ENCODE measurements at regions not wholly inside any gene's neighbourhood (a gene's known extent, or its start where the extent isn't known, plus 50 kb on each side); places are given as distances from the start of the nearest gene placed in this dataset.
"Not testable (repeated sequence)": the region's sequence is repeated elsewhere in the genome, so short reads cannot be mapped to it uniquely, and the experiment has no call there.

- DNase-seq: no peak
Measured at GRCh38 chr7:120054376-120055100, 218.4 kb upstream of the KCND2 start.

GRCh38 chr7:120055300-120055699 is 217.7 kb upstream of the KCND2 start:
- DNase-seq: no peak

- DNase-seq: no peak
Measured at GRCh38 chr7:120056227-120056626, 216.7 kb upstream of the KCND2 start.

GRCh38 chr7:120059641-120060040 is 213.3 kb upstream of the KCND2 start:
- DNase-seq: no peak

- no peak for DNase-seq
Measured at GRCh38 chr7:120060281-120060680, 212.7 kb upstream of the KCND2 start.

GRCh38 chr7:120060875-120061274 is 212.1 kb upstream of the KCND2 start:
- DNase-seq: no peak

GRCh38 chr7:120064565-120064964 is 208.4 kb upstream of the KCND2 start:
- no peak for DNase-seq

GRCh38 chr7:120066898-120067297 is 206.1 kb upstream of the KCND2 start:
- DNase-seq: not testable (repeated sequence)

- DNase-seq: no peak
Measured at GRCh38 chr7:120070201-120070600, 202.8 kb upstream of the KCND2 start.

GRCh38 chr7:120077777-120078176 is 195.2 kb upstream of the KCND2 start:
- no peak for DNase-seq

GRCh38 chr7:120079022-120079421 is 194.0 kb upstream of the KCND2 start:
- DNase-seq: no peak

- DNase-seq: no peak
Measured at GRCh38 chr7:120079704-120080103, 193.3 kb upstream of the KCND2 start.

- not testable (repeated sequence) for DNase-seq
Measured at GRCh38 chr7:120086468-120086867, 186.5 kb upstream of the KCND2 start.

- no peak for DNase-seq
Measured at GRCh38 chr7:120089968-120090367, 183.0 kb upstream of the KCND2 start.

- no peak for DNase-seq
Measured at GRCh38 chr7:120091807-120092206, 181.2 kb upstream of the KCND2 start.

GRCh38 chr7:120097020-120097419 is 176.0 kb upstream of the KCND2 start:
- DNase-seq: no peak

GRCh38 chr7:120097774-120098173 is 175.2 kb upstream of the KCND2 start:
- DNase-seq: no peak

GRCh38 chr7:120108376-120108775 is 164.6 kb upstream of the KCND2 start:
- DNase-seq: no peak

- no peak for DNase-seq
Measured at GRCh38 chr7:120110169-120110568, 162.8 kb upstream of the KCND2 start.

- no peak for DNase-seq
Measured at GRCh38 chr7:120114626-120115025, 158.3 kb upstream of the KCND2 start.

- no peak for DNase-seq
Measured at GRCh38 chr7:120123528-120123927, 149.4 kb upstream of the KCND2 start.

GRCh38 chr7:120131096-120131839 is 141.7 kb upstream of the KCND2 start:
- DNase-seq: no peak

- DNase-seq: no peak
Measured at GRCh38 chr7:120138497-120138896, 134.5 kb upstream of the KCND2 start.

GRCh38 chr7:120156476-120156875 is 116.5 kb upstream of the KCND2 start:
- DNase-seq: no peak

GRCh38 chr7:120160166-120160565 is 112.8 kb upstream of the KCND2 start:
- DNase-seq: no peak
